Uterus (tissue), 2 donors: ENCODE measurements at regions not wholly inside any gene's neighbourhood (a gene's known extent, or its start where the extent isn't known, plus 50 kb on each side); places are given as distances from the start of the nearest gene placed in this dataset.

Experiments used
- CTCF ChIP-seq, 4 experiments: fragments of 200-600 bp in 2 of 4; fragments of 450-650 bp in 2 of 4; sonication (generic) in 2 of 4; IDR thresholded peaks; one replicate each; pipeline ENCODE4 v1.5.1; 2016 to 2019; ENCODE audit warnings: antibody characterized with exemption in 4 of 4, mild to moderate bottlenecking in 2 of 4, moderate library complexity in 1 of 4
- POLR2A ChIP-seq, 2 donors: fragments of 450-650 bp; IDR thresholded peaks; one replicate each; pipeline ENCODE4 v1.6.1; 2016; ENCODE audit warnings: antibody characterized with exemption in 2 of 2, mild to moderate bottlenecking in 1 of 2, moderate library complexity in 1 of 2

- no peak for TF ChIP-seq CTCF (IDR thresholded peaks at IDR 0.05)
- no peak for TF ChIP-seq POLR2A (IDR thresholded peaks at IDR 0.05)
Measured at GRCh38 chr3:161630794-161631193, 134.2 kb downstream of the OTOL1 start.
